Activated CD8-positive, alpha-beta memory T cell treated with anti-CD3 and anti-CD28 coated beads for 36 hours (primary cell): ENCODE measurements at regions not wholly inside any gene's neighbourhood (a gene's known extent, or its start where the extent isn't known, plus 50 kb on each side); places are given as distances from the start of the nearest gene placed in this dataset.

Experiments
- CTCF ChIA-PET: fragments of 350-600 bp; sonication (Branson Sonifier 250); formaldehyde crosslinking; loops from one replicate; lab custom pipeline; 2021; ENCODE audit warnings: antibody characterized with exemption; lab: Charles Lee
- POLR2A ChIA-PET: fragments of 350-600 bp; sonication (Branson Sonifier 250); formaldehyde crosslinking; loops from one replicate; lab custom pipeline; 2021; ENCODE audit warnings: antibody characterized with exemption; lab: Charles Lee

GRCh38 chr9:79240774-79241173 is 331.0 kb upstream of the TLE4 start:
- ChIA-PET POLR2A (no interaction called here), CTCF (no interaction called here)

DNA sequence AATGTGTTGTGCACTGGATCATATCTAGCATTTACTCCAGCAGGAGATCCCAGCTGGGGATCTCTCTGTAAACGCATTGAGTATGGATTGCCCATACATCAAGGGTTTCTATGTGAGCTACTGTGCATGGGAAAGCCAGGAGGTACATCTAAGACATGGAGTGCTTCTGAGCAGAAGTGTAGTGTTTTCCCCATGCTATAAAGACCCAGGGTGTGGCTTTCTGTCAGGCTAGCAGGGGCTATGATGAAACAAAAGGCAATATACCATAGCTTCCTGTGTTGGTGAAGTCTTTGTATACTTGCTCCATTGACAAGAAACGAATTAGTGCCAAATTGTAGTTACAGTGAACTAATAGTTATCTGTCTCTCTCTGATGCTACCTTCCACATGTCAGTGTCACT is 329.3 kb upstream of the TLE4 start:
- ChIA-PET CTCF (no interaction called here), POLR2A (no interaction called here)

GRCh38 chr9:79246170-79246569 is 325.6 kb upstream of the TLE4 start:
- POLR2A ChIA-PET = no interaction called here

GRCh38 chr9:79247021-79247420 is 324.7 kb upstream of the TLE4 start:
- CTCF ChIA-PET = no interaction called here
- POLR2A ChIA-PET = no interaction called here

More at GRCh38 chr9:79246170-79246569, 325.6 kb upstream of the TLE4 start:
- CTCF ChIA-PET = no interaction called here

GRCh38 chr9:79250806-79251205 is 321.0 kb upstream of the TLE4 start:
- ChIA-PET CTCF (no interaction called here), POLR2A (no interaction called here)

- POLR2A ChIA-PET = no interaction called here
- CTCF ChIA-PET = no interaction called here
These were observed 316.7 kb upstream of the TLE4 start for GRCh38 chr9:79254900-79255650.

- CTCF ChIA-PET = no interaction called here
- POLR2A ChIA-PET = interaction anchor here (0.7 kb wide), 1 partner anchor 824 kb away, joined by 3 read pairs; no protein-coding TSS in a partner anchor
These were observed 316.0 kb upstream of the TLE4 start for GRCh38 chr9:79255651-79256260.

GRCh38 chr9:79256691-79257213 is 315.0 kb upstream of the TLE4 start:
- ChIA-PET CTCF (no interaction called here), POLR2A (no interaction called here)

- ChIA-PET CTCF (no interaction called here), POLR2A (no interaction called here)
These were observed 314.5 kb upstream of the TLE4 start for GRCh38 chr9:79257228-79257781.

- ChIA-PET CTCF (no interaction called here), POLR2A (no interaction called here)
These were observed 313.9 kb upstream of the TLE4 start for GRCh38 chr9:79257790-79258351.

GRCh38 chr9:79259858-79260257 is 311.9 kb upstream of the TLE4 start:
- ChIA-PET POLR2A (no interaction called here), CTCF (no interaction called here)

- ChIA-PET POLR2A (no interaction called here), CTCF (no interaction called here)
These were observed 308.1 kb upstream of the TLE4 start for GRCh38 chr9:79263628-79264027.

- CTCF ChIA-PET = no interaction called here
- POLR2A ChIA-PET = no interaction called here
These were observed 307.7 kb upstream of the TLE4 start for GRCh38 chr9:79264041-79264440.

- CTCF ChIA-PET = no interaction called here
- POLR2A ChIA-PET = no interaction called here
These were observed 307.0 kb upstream of the TLE4 start for GRCh38 chr9:79264511-79265355.

DNA sequence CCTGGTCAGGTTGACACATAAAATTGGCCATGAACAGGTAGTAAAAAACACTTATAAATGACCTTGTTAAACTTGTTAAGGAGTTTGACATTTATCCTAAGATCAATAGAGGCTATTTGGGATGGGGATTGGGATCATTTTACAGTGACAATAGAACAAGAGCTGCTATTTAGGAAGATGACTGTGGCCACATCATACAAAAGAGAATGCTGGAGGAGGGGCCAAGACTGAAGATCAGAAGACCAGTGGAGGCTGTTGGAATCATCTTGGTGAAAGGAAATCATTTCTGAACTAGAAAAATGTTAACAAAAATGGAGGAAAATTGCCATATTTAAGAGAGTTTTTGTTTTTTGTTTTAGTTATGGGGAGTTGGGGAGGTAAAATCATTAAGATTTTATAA is 304.8 kb upstream of the TLE4 start:
- CTCF ChIA-PET = no interaction called here
- POLR2A ChIA-PET = no interaction called here

GRCh38 chr9:79268806-79269205 is 303.0 kb upstream of the TLE4 start:
- ChIA-PET POLR2A (no interaction called here), CTCF (no interaction called here)

GRCh38 chr9:79273311-79273710 is 298.5 kb upstream of the TLE4 start:
- CTCF ChIA-PET = no interaction called here
- POLR2A ChIA-PET = no interaction called here

DNA sequence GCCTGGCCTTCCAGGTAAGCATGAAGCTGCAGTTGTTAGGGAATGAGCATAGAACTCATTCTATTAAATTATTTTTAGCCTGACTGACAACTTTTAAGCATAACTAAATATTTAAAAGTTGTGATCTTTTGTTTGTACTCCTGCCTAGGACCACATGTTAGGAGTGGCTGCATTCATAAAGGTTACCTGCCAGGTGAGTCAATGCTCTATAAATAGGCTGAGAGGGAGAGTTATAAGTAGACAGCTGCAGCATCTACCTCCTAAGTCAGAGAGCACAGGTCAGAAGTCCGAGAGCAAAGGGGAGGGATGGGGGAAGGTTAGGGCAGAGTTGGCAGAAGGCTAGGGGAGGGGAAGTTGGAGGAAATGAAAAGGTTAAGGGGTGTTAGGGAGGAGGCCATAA is 292.4 kb upstream of the TLE4 start:
- CTCF ChIA-PET = no interaction called here
- POLR2A ChIA-PET = no interaction called here

DNA sequence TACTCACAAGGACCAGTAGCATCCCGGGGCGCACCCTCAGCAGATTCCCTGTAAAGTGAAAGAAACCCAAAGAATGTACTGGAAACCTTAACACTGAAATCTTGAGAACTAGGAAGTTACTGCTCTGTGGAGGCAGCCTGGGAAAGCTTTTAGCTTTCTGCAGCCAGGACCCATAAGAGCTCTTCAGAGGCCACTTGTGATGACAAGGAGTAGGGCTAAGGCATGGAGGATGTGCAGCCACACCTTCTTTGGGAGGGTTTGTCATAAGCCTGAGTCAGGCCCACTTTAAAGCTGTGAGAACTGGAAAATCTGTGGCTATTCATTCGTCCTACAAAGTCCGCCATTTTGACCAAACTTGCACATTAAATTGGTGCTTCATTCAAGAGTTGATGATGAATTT is 291.1 kb upstream of the TLE4 start:
- ChIA-PET POLR2A (no interaction called here), CTCF (no interaction called here)

- ChIA-PET POLR2A (no interaction called here), CTCF (no interaction called here)
These were observed 287.7 kb upstream of the TLE4 start for GRCh38 chr9:79284081-79284480.
